ENCODE measurements at regions not wholly inside any gene's neighbourhood (a gene's known extent, or its start where the extent isn't known, plus 50 kb on each side); places are given as distances from the start of the nearest gene placed in this dataset.
A peak's percentile ranks its signal among the peaks of the same experiment; 100 is the strongest.

DNA sequence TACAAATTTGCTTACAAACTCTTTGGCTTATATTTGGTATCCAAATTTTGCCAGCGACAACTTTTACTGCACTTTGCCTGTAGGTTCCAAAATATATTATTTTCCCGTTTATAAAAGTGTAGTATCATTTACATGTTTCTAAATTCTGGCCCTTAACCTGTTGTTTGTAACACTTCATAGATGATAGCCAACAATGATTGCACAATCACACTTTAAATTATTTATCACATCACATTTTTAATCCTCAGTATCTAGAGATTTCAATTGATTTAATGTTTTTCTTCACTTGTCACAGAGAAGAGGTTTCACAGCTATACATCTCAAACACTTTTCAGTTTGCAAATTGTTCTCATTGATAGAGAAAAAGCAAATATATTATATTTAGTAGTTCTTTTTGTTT lies 1151.2 kb upstream of the EYS start:
- H4K20me1 ChIP-seq (replicated peaks in 1 of 2; ENCODE audit: control insufficient read depth in 1 of 2, insufficient read depth in 2 of 2, low read length in 2 of 2), result no peaks in the 10 kb centered on the region
- no peak overlapping the region for H4K5ac ChIP-seq (ENCODE audit: insufficient read length, low read depth, low read length)
- H2BK12ac ChIP-seq (ENCODE audit: low read depth, low read length), result no peak overlapping the region
- DNase-seq (ENCODE audit: low read depth in 1 of 2, low spot score in 2 of 2) (no peak), FAIRE-seq (no peak)
- no peak overlapping the region for H4K91ac ChIP-seq (replicated peaks; ENCODE audit: insufficient read length, low read length)
- 87% methylated on average over 2 of the region's 2 CpGs; no CpG with 5 or more reads in 1 of the 2 experiments for WGBS, 2 experiments (ENCODE audit: extremely low coverage in 1 of 2, insufficient coverage in 1 of 2, insufficient read length in 1 of 2, insufficient replicate concordance in 2 of 2, low coverage in 1 of 2, low lambda C conversion rate in 2 of 2, missing lambda C conversion rate in 1 of 2)
- H2BK5ac ChIP-seq (ENCODE audit: low read depth, low read length), result no peak overlapping the region
- H3K27ac ChIP-seq (ENCODE audit: low read depth, low read length), result no peak overlapping the region
- H3K18ac ChIP-seq (ENCODE audit: extremely low read depth, low read length), result no peak overlapping the region
- no peak overlapping the region for H3K4me3 ChIP-seq (ENCODE audit: extremely low read depth in 1 of 4, insufficient read depth in 2 of 4, low read depth in 3 of 4, low read length in 4 of 4)
- no peak overlapping the region for H2AK5ac ChIP-seq (ENCODE audit: low read depth, low read length)
- no peaks in the 10 kb centered on the region for H3K23me2 ChIP-seq (ENCODE audit: low read depth, low read length)
- no peaks in the 10 kb centered on the region for H3K27me3 ChIP-seq (replicated peaks in 1 of 4; ENCODE audit: control insufficient read depth in 3 of 4, extremely low read depth in 1 of 4, insufficient read depth in 3 of 4, low read length in 3 of 4)
- no peak overlapping the region for H4K8ac ChIP-seq (ENCODE audit: extremely low read depth, insufficient read depth, low read length)
- no peak overlapping the region for H2BK15ac ChIP-seq (ENCODE audit: low read length)
- no peak overlapping the region for H3K23ac ChIP-seq (ENCODE audit: insufficient read length)
- no peaks in the 10 kb centered on the region for H3K36me3 ChIP-seq (ENCODE audit: control insufficient read depth in 2 of 4, insufficient read depth in 4 of 4, low read length in 3 of 4)
- no peak overlapping the region for H3K9ac ChIP-seq (replicated peaks in 1 of 4; ENCODE audit: extremely low read depth in 1 of 4, low read depth in 3 of 4, low read length in 3 of 4)
- H3K79me1 ChIP-seq (ENCODE audit: low read depth, low read length), result no peaks in the 10 kb centered on the region
- TF ChIP-seq EP300 (IDR thresholded peaks at IDR 0.05; ENCODE audit: borderline replicate concordance in 1 of 2, low read depth in 2 of 2, low read length in 2 of 2), result no peak
- TF ChIP-seq HDAC6 (IDR thresholded peaks at IDR 0.05; ENCODE audit: low read depth, low read length), result no peak
- TF ChIP-seq SIN3A (conservative IDR thresholded peaks at IDR 0.05 in 1 of 2, IDR thresholded peaks at IDR 0.05 in 1 of 2; ENCODE audit: low read depth in 1 of 2, low read length in 2 of 2), result no peak
- TF ChIP-seq TAF1 (IDR thresholded peaks at IDR 0.05; ENCODE audit: low read depth, low read length), result no peak
- no peak for TF ChIP-seq RXRA (IDR thresholded peaks at IDR 0.05; ENCODE audit: insufficient read depth, low read depth, low read length)
- TF ChIP-seq GTF2F1 (IDR thresholded peaks at IDR 0.05; ENCODE audit: borderline replicate concordance, low read depth, low read length), result no peak
- no peak for TF ChIP-seq CREB1 (IDR thresholded peaks at IDR 0.05)
- peak; percentile 28; the same call in 1 of the 2 replicates for TF ChIP-seq CEBPB (IDR thresholded peaks at IDR 0.05; ENCODE audit: low read depth, low read length)
- no peak overlapping the region for H3K56ac ChIP-seq (replicated peaks; ENCODE audit: insufficient read length, low read depth, low read length)
- no peak overlapping the region for H3K4ac ChIP-seq (replicated peaks; ENCODE audit: insufficient read length, low read depth, low read length)
- H3K4me1 ChIP-seq (replicated peaks in 1 of 4; ENCODE audit: control insufficient read depth in 3 of 4, insufficient read depth in 4 of 4, low read length in 3 of 4), result no peaks in the 10 kb centered on the region
- POLR2A ChIA-PET (ENCODE audit: partially characterized antibody), result interaction anchor here (0.6 kb wide), 1 partner anchor 21 kb away, joined by 3 read pairs; no protein-coding TSS in a partner anchor
- no peak overlapping the region for H3K4me2 ChIP-seq (ENCODE audit: insufficient read depth in 1 of 2, low read depth in 2 of 2, low read length in 2 of 2)
- no peak overlapping the region for H2BK20ac ChIP-seq (ENCODE audit: low read length)
- H2AFZ ChIP-seq (ENCODE audit: low read length), result no peak overlapping the region
- no peak overlapping the region for H2BK120ac ChIP-seq (replicated peaks; ENCODE audit: low read depth, low read length)
- H3K14ac ChIP-seq (ENCODE audit: insufficient read length), result no peak overlapping the region
- CTCF ChIA-PET (ENCODE audit: partially characterized antibody), result no interaction called here
- no peaks in the 10 kb centered on the region for H3K9me3 ChIP-seq (ENCODE audit: insufficient read depth in 2 of 2, low read depth in 1 of 2, low read length in 1 of 2)
- H3K79me2 ChIP-seq (ENCODE audit: control insufficient read depth in 1 of 2, insufficient read depth in 2 of 2, low read length in 2 of 2), result no peaks in the 10 kb centered on the region

Measured in H1 (cell line).